K562 (cell line): ENCODE measurements at regions not wholly inside any gene's neighbourhood (a gene's known extent, or its start where the extent isn't known, plus 50 kb on each side); places are given as distances from the start of the nearest gene placed in this dataset.

Experiments
- ATAC-seq: fragments of 200-7000 bp; cut with Tn5 transposase; 3 replicates; pipeline ENCODE4 v1.9.1; 2020; ENCODE audit warnings: moderate library complexity
- BruUV-seq: library from RNA; stranded (reverse); fragments of 400-500 nt; replicated peaks from 2 replicates; lab custom pipeline; 2021; lab: Mats Ljungman, UMichigan
- CTCF ChIA-PET: fragments of 300-600 bp; formaldehyde crosslinking; extraction: SDS; loops from one replicate; lab custom pipeline; 2021; ENCODE audit warnings: low intra/inter-chr PET ratio; lab: Yijun Ruan, JAX
- POLR2A ChIA-PET: fragments of 300-600, 350-650 bp; sonication (Branson Sonifier 250); formaldehyde crosslinking; extraction: SDS; loops from one replicate; lab custom pipeline; 2021; ENCODE audit warnings: antibody characterized with exemption, inconsistent platforms; lab: Yijun Ruan, JAX
- DNase-seq, 4 experiments: peaks; one replicate each; pipeline versions ENCODE4 v3.0.0 to v3.0.0-alpha.2; 2011 to 2018; ENCODE audit warnings: low spot score in 3 of 4, mixed read lengths in 3 of 4; ENCODE audit errors: extremely low read depth in 1 of 4
- FAIRE-seq: peaks from 2 replicates; lab custom pipeline; 2011; peaks lifted over from hg19 to GRCh38; lab: Jason Lieb, UNC
- H2AFZ ChIP-seq: 2 replicates; pipeline ENCODE4 v1.6.0; 2011; ENCODE audit warnings: low read depth, low read length, control low read depth, inconsistent platforms
- H3K27ac ChIP-seq: fragments of 200-600 bp; 3 replicates; pipeline ENCODE4 v1.8.0; 2011; ENCODE audit warnings: low read depth, mild to moderate bottlenecking, control low read depth, inconsistent platforms, low read length, moderate library complexity, mixed read lengths; ENCODE audit errors: extremely low read depth
- H3K27me3 ChIP-seq, 2 experiments: fragments of 300-600 bp in 1 of 2; 2 replicates in 1 of 2; 3 replicates in 1 of 2; pipeline versions ENCODE4 v1.6.0 to v1.8.0; 2011; ENCODE audit warnings: inconsistent platforms in 2 of 2, low read length in 2 of 2, mild to moderate bottlenecking in 1 of 2, mixed read lengths in 1 of 2, moderate library complexity in 1 of 2; ENCODE audit not compliant: control insufficient read depth in 2 of 2, insufficient read depth in 2 of 2
- H3K36me3 ChIP-seq: fragments of 300-600 bp; 3 replicates; pipeline ENCODE4 v1.8.0; 2011; ENCODE audit warnings: mild to moderate bottlenecking, low read length, inconsistent platforms; ENCODE audit not compliant: control insufficient read depth, insufficient read depth
- H3K4me1 ChIP-seq, 2 experiments: fragments of 200-600 bp in 1 of 2; replicated peaks in 1 of 2; 2 replicates in 1 of 2; 3 replicates in 1 of 2; pipeline versions ENCODE4 v1.5.1 to v1.8.0; 2011; ENCODE audit warnings: inconsistent platforms in 2 of 2, low read length in 2 of 2, mild to moderate bottlenecking in 1 of 2, mixed read lengths in 1 of 2, moderate library complexity in 1 of 2; ENCODE audit not compliant: control insufficient read depth in 2 of 2, insufficient read depth in 2 of 2
- H3K4me2 ChIP-seq: 2 replicates; pipeline ENCODE4 v1.6.1; 2011; ENCODE audit warnings: low read length, control low read depth, inconsistent platforms, mixed read lengths; ENCODE audit not compliant: insufficient read depth
- H3K4me3 ChIP-seq: fragments of 200-600 bp; sonication (generic), shearing (Covaris generic); 2 replicates; pipeline ENCODE4 v1.5.1; 2016; ENCODE audit warnings: control low read depth, inconsistent platforms
- H3K79me2 ChIP-seq: fragments of 200-600 bp; 3 replicates; pipeline ENCODE4 v1.8.0; 2011; ENCODE audit warnings: low read length, inconsistent platforms; ENCODE audit not compliant: control insufficient read depth, insufficient read depth
- H3K9ac ChIP-seq, 2 experiments: 2 replicates each; pipeline versions ENCODE4 v1.6.0 to v1.6.1; 2011; ENCODE audit warnings: low read depth in 2 of 2, low read length in 2 of 2, control low read depth in 1 of 2, inconsistent platforms in 1 of 2, mild to moderate bottlenecking in 1 of 2, mixed read lengths in 1 of 2; ENCODE audit not compliant: insufficient read depth in 1 of 2
- H3K9me1 ChIP-seq: one replicate; pipeline ENCODE4 v1.6.0; 2011; ENCODE audit warnings: inconsistent platforms, mild to moderate bottlenecking, low read length, moderate library complexity; ENCODE audit not compliant: control insufficient read depth, insufficient read depth
- H3K9me3 ChIP-seq: replicated peaks from 2 replicates; pipeline ENCODE4 v1.5.1; 2011; ENCODE audit warnings: low read depth, low read length, inconsistent platforms; ENCODE audit not compliant: control insufficient read depth, insufficient read depth
- H4K20me1 ChIP-seq: replicated peaks from 2 replicates; pipeline ENCODE4 v1.6.1; 2011; ENCODE audit warnings: low read length, inconsistent platforms, mixed read lengths; ENCODE audit not compliant: control insufficient read depth, insufficient read depth
- ARID2 ChIP-seq: fragments of 450-650 bp; IDR thresholded peaks from 2 replicates; pipeline ENCODE4 v1.6.1; 2017; ENCODE audit warnings: antibody characterized with exemption, mild to moderate bottlenecking
- BHLHE40 ChIP-seq: IDR thresholded peaks from 2 replicates; pipeline ENCODE4 v1.6.1; 2011; ENCODE audit warnings: low read length, improper control_type of control experiment
- BRF1 ChIP-seq: IDR thresholded peaks from 3 replicates; pipeline ENCODE4 v1.6.1; 2011; ENCODE audit warnings: borderline replicate concordance, mild to moderate bottlenecking; ENCODE audit not compliant: insufficient read length; ENCODE audit errors: extremely low read depth
- CHAMP1 ChIP-seq: fragments of 450-650 bp; IDR thresholded peaks from 2 replicates; pipeline ENCODE4 v1.6.1; 2016; ENCODE audit warnings: mild to moderate bottlenecking
- ELK1 ChIP-seq: sonication (generic); formaldehyde crosslinking; IDR thresholded peaks from 2 replicates; pipeline ENCODE4 v1.8.1; 2022; ENCODE audit warnings: missing genetic modification reagents
- ETS1 ChIP-seq: conservative IDR thresholded peaks from 2 replicates; pipeline ENCODE4 v1.6.1; 2011; ENCODE audit warnings: low read depth, mild to moderate bottlenecking, low read length; ENCODE audit not compliant: control insufficient read depth
- ETS2 ChIP-seq: IDR thresholded peaks from 2 replicates; pipeline ENCODE4 v1.6.1; 2016; ENCODE audit warnings: borderline replicate concordance, missing genetic modification characterization, mild to moderate bottlenecking, moderate library complexity, missing compliant biosample characterization; ENCODE audit not compliant: poor library complexity, severe bottlenecking
- HEY1 ChIP-seq: fragments of 250-450 bp; sonication (Bioruptor Pico); IDR thresholded peaks from 2 replicates; pipeline ENCODE4 v1.5.0; 2020; ENCODE audit warnings: mild to moderate bottlenecking, moderate library complexity, borderline replicate concordance
- NR2F6 ChIP-seq: fragments of 450-650 bp; formaldehyde crosslinking; IDR thresholded peaks from 2 replicates; pipeline ENCODE4 v1.4.0; 2020; ENCODE audit warnings: mild to moderate bottlenecking
- PHTF2 ChIP-seq: fragments of 250-450 bp; sonication (Bioruptor Pico); IDR thresholded peaks from 2 replicates; pipeline ENCODE4 v1.5.0; 2021; ENCODE audit warnings: mild to moderate bottlenecking
- RBM22 ChIP-seq: fragments of 200-400 bp; formaldehyde crosslinking; IDR thresholded peaks from 2 replicates; pipeline ENCODE4 v1.6.1; 2018; ENCODE audit warnings: low read length, low read depth; ENCODE audit not compliant: poor library complexity, severe bottlenecking
- RFX1 ChIP-seq: fragments of 450-650 bp; IDR thresholded peaks from 2 replicates; pipeline ENCODE4 v1.6.1; 2016; ENCODE audit warnings: mild to moderate bottlenecking, moderate library complexity
- SRF ChIP-seq, 2 experiments: fragments of 250-450, 450-650 bp in 1 of 2; sonication (Bioruptor Pico) in 1 of 2; sonication (generic) in 1 of 2; formaldehyde crosslinking; IDR thresholded peaks; 2 replicates each; pipeline versions ENCODE4 v1.5.0 to v1.5.1; 2020 to 2022; ENCODE audit warnings: mild to moderate bottlenecking in 1 of 2, missing genetic modification reagents in 1 of 2
- STAT5A ChIP-seq: IDR thresholded peaks from 2 replicates; pipeline ENCODE4 v1.6.1; 2012; ENCODE audit warnings: low read length, inconsistent platforms, borderline replicate concordance
- YBX1 ChIP-seq: fragments of 450-650 bp; IDR thresholded peaks from 2 replicates; pipeline ENCODE4 v1.7.1; 2016; ENCODE audit warnings: mild to moderate bottlenecking
- ZBTB49 ChIP-seq: sonication (generic); formaldehyde crosslinking; IDR thresholded peaks from 2 replicates; pipeline ENCODE4 v1.8.0; 2022; ENCODE audit warnings: missing genetic modification reagents, mild to moderate bottlenecking, borderline replicate concordance
- ZNF197 ChIP-seq: fragments of 200-800 bp; sonication (Bioruptor generic); IDR thresholded peaks from 2 replicates; pipeline ENCODE4 v1.6.1; 2016; ENCODE audit warnings: low read depth, missing genetic modification characterization, missing compliant biosample characterization
- WGBS: fragments of 100-300 bp; shearing (Covaris generic); methylation state at CpG from one replicate; pipeline ENCODE4 v1.1.6; 2016; ENCODE audit warnings: low coverage, mixed read lengths; ENCODE audit not compliant: insufficient coverage; ENCODE audit errors: missing lambda C conversion rate; 5-methylcytosine and 5-hydroxymethylcytosine counted together
- in situ Hi-C: fragments of 300-500 bp; cut with MboI; formaldehyde crosslinking; loops from 4 replicates; pipeline ENCODE4 v1.15.0; 2018; ENCODE audit warnings: inconsistent platforms, mixed read lengths
- intact Hi-C: fragments of 100-400 bp; cut with micrococcal nuclease; formaldehyde crosslinking; loops from 2 replicates; pipeline ENCODE4 v1.14.2; 2022

GRCh38 chr14:87615047-87615446 is 377.9 kb downstream of the GALC start:
- no peak overlapping the region for H3K9ac ChIP-seq
- in situ Hi-C loops: no loop called here
- H3K4me1 ChIP-seq: no peaks in the 10 kb centered on the region
- no peaks in the 10 kb centered on the region for H3K27me3 ChIP-seq
- no peaks in the 10 kb centered on the region for H4K20me1 ChIP-seq
- no peak for ATAC-seq
- no peak for DNase-seq
- no peak overlapping the region for H3K27ac ChIP-seq
- no peak overlapping the region for H3K4me2 ChIP-seq
- intact Hi-C loops: no loop called here
- BruUV-seq: no TSS peak
- CTCF ChIA-PET: no interaction called here
- POLR2A ChIA-PET: no interaction called here
- FAIRE-seq: no peak
- H3K79me2 ChIP-seq: no peaks in the 10 kb centered on the region
- H2AFZ ChIP-seq: no peak overlapping the region
- 0% methylated on average over 3 of the region's 3 CpGs for WGBS
- TF ChIP-seq ZBTB49 (no peak), RBM22 (no peak), HEY1 (CRISPR knock-in tag) (no peak), ETS1 (no peak), BRF1 (no peak), ELK1 (CRISPR knock-in tag) (no peak), ARID2 (no peak), BHLHE40 (no peak), YBX1 (no peak), CHAMP1 (no peak), ETS2 (tag) (no peak), NR2F6 (CRISPR knock-in tag) (no peak), PHTF2 (CRISPR knock-in tag) (no peak), SRF (CRISPR knock-in tag; IDR thresholded peaks at IDR 0.05) (no peak), RFX1 (no peak), ZNF197 (no peak), STAT5A (no peak)
- no peak overlapping the region for H3K4me3 ChIP-seq
- no peaks in the 10 kb centered on the region for H3K9me3 ChIP-seq
- no peaks in the 10 kb centered on the region for H3K36me3 ChIP-seq
- H3K9me1 ChIP-seq: no peaks in the 10 kb centered on the region
